UCSD-AML1 (cell line): ENCODE measurements at regions not wholly inside any gene's neighbourhood (a gene's known extent, or its start where the extent isn't known, plus 50 kb on each side); places are given as distances from the start of the nearest gene placed in this dataset.
"Not testable (repeated sequence)": the region's sequence is repeated elsewhere in the genome, so short reads cannot be mapped to it uniquely, and the experiment has no call there.

ENCODE experiments used
- DNase-seq: peaks from one replicate; lab custom pipeline; 2025; ENCODE audit not compliant: unreplicated experiment; lab: John Stamatoyannopoulos, UW

DNA sequence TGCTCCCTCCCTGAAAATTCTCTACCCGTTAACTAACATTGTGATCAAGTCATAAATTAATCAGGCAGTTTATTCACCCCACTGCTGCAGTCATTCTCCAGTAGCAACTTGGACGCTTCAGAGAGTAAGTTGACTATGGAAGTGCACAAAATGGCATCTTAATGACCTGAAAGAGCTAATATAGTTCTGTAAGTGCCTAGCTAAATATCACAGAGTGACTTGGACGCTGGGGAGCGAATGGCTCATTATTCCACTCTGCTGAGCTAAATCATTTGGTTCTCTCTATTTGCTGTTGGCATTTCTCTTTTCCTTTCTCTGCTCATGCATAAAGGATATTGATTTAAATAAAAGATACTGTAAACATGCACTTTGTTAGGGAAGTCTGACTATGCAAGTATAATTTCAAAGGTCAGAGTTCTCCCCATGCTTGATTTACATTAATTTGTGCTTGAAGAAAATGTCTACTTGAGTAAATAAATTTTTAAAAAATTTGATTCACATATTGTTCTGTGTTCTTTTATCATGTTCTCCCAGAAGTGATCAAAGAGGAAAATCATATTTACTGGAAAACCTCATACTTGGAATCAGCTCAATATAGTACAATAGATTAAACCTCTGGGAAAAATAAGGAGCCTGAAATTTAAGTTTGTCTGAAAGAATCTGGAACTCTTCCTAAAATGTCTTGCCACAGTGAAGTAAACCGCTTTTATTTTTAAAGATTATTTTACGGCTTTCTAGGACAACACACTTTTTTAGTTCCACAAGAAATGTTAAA, 169.5 kb upstream of the HAPLN1 start:
- no peak for DNase-seq

DNA sequence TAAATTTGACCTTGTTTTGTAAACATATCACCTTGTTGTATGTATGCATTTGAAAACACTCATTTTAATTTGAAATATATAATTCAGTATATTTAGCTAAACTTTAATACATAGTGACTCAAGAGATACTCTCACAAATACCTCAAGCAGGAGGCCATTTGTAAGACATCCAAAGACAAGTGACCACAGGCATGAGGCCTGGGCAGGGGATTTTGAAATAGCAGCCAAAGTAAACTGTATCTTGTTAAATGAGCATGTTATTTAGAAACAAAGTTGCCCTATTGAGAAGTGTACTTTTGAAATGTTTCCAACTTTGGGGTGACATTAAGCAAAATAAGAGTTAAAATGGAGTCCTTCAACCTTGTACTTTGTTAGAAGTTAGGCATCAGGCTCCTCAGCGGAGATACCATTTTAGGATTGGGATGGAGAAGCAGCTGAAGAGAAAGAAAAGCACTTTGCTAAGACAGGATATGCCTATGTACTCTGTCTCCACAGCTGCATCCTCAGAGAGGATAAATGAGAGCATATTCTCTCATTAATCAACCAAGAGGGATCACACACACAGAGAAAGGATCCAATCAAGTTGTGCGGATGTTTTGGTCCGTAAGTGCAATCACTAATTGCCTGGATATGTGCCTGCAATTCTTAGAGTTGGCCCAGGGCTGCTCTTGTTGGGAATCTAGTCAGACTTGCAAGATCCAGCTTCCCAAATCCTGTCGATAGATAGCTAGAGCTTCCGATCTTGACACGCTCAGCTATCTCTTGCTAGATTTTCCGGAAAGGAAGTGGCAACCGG, 157.5 kb upstream of the HAPLN1 start:
- no peak for DNase-seq

DNA sequence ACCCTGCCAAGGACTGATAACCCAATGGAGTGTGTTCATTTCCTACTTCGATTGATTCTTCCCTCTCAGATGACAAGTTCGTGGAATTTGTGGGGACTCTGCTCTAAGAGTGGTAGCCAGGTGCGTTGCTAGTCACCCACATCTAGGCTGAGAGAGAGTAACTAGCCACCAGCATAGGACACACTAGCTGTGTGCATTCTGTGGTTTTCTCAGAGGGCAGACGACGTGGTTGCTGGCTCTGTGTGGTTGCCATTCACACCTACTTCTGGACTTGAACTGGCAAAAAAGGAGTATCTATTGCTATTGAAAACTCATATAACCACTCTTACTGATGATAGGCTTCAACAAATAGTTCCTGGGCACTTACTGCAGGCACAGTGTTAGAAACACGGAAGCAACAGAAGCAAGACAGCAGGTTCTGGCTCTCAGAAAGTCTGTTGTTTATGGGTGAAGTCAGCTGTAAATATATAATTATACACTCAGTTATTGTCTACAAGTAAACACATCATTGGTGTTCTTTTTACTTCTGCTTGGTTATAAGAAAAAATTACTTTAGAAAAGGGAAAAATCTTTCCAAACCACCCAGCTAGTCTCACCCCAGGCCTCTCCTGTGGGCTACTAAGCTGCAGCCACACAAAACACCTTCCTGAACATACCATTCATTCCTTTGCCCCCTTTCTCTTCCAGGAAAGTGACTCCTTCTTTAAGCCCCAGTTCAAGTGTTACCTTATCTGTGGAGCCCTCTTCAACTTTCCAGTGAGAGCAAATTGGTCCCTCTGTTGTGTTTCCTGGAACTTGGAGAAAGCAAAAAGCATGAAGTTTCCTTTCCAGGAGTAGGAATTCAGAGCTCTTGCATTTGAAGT, 151.1 kb upstream of the HAPLN1 start:
- DNase-seq = peak; percentile 13

DNA sequence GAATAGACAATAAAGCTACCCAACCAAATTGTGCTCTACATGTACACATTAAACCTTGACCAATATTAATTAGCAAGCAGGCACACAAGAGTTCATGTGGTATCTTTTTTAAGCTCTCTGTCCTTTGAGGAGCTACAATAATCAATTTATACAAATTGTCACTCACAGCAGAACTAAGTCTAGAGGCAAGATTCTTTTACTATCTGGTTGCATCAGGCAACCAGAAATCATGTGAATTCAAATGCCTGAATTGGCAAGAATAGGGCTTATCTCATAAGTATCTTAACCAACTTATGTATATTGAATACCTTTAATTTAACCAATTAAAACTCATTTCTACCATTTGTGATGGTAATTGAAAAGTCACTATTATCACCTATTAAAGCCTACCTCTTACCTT, 145.5 kb upstream of the HAPLN1 start:
- DNase-seq = no peak

DNA sequence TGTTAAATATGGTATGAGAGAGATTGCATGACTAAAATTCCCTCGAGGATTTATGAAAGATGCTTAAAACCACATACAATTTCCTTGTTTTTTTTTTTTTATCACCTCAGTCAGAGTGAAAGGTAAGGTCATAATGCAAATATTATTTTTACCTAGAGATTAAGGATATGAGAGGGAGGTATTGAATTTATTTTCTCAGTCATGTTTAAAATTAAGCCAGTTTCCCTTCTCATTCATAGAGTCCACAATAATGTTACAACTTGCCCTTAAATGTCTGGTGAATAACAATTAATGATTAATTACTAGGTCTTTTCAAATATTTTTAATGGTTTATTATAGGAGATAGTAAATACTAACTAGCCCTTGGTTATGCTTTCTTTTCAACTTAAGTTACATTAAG, 144.9 kb upstream of the HAPLN1 start:
- no peak for DNase-seq

DNA sequence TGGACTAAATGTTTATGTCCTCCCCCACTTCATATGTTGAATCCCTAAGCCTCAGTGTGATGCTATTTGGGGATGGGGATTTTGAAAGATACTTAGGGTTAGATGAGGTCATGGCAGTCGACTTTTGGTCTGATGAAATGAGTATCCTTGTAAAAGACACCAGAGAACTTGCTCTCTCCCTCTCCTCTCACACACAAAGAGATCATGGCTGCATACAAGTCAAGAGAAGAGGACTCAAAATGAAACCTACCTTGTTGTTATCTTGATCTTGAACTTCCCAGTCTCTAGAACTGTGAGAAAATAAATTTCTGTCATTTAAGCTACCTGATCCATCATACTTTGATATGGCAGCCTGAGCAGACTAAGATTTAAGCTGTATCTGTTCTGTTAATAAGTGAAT, 144.0 kb upstream of the HAPLN1 start:
- no peak for DNase-seq

DNA sequence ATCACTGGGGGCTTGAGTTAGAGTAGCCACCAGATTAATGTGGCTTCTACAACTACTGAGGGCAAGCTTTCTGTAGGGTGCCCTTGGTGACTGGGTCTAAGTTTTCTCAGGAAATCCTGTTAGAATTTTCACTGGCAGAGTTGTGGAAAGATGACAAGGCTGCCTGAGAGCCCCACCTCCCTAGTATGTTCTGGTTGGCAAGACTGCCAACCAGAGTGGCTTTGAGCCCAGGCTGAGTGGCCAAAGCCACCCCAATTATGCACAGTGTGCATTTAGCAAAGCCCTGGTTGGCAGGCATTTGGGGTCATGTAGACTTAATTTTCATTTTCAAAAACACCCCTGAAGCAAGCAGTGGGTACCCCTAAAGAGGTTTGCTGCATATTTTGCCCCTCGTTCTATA, 136.7 kb upstream of the HAPLN1 start:
- DNase-seq = no peak

DNA sequence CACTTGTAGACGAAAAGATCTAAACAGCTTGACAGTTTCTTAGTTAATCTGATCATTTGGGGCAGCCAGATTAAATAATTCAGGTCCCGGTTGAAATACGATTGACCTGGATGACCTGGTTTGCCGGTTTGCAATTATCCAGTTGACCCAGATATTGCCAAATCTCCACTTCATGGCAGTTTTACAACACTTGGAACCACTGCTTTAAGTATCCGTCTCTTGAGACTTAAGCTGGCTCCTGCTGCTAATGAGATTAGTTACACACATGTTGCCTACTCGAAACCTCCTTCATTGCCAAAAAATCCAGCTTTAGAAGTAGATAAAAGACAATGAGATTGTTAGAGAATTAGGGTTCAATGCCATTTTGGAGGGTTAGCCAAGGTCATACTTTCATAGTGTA, 136.2 kb upstream of the HAPLN1 start:
- no peak for DNase-seq

DNA sequence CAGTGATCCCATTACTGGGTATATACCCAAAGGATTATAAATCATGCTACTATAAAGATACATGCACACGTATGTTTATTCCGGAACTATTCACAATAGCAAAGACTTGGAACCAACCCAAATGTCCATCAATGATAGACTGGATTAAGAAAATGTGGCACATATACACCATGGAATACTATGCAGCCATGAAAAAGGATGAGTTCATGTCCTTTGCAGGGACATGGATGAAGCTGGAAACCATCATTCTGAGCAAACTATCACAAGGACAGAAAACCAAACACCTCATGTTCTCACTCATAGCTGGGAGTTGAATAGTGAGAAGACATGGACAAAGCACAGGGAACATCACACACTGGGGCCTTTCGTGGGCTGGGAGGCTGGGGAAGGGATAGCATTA, 129.8 kb upstream of the HAPLN1 start:
- DNase-seq = not testable (repeated sequence)

DNA sequence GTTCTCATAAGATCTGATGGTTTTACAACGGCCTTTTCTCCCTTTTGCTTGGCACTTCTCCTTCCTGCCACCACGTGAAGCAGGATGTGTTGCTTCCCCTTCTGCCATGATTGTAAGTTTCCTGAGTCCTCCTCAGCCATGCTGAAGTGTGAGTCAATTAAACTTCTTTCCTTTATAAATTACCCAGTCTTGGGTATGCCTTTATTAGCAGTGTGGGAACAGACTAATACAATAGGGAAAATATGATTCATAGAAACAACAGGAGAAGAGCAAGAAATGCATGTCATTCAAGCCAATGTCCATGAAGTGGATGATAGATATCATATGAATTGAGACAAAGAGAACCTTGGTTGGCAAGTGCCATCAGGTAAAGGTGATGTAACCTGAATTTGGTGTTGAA, 128.3 kb upstream of the HAPLN1 start:
- DNase-seq = peak; percentile 19

DNA sequence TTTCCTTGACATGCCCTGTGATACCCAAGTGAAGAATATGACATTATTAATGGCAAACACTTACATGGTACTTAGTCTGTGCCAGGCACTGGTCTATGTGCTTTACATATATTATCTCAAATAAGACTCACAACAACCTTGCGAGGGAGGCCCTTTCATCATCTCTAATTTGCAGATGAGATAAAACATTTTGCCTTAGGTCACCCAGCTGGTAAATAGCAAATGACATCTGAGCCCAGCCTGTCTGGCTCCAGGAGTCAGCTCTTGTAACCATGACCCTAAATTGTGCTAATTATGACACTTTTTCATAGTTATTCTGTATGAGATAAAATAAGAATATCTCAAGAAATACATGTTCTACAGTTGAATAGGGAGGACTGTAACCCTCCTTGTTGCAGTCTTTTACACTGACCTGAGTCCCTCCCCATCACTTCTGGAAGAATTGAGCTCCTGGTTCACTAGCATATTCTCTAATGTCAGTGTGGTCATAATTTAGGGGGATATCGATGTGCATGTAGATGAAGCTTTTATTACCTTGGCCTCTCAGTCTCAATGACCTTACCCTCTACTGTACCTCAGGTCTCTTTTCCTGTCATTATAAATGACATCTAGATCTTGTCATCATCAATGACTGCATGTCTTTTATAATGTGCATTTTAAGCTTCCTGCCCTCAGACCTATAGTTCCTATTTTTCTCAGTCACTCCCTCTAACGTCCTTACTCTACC, 126.1 kb upstream of the HAPLN1 start:
- DNase-seq = no peak

DNA sequence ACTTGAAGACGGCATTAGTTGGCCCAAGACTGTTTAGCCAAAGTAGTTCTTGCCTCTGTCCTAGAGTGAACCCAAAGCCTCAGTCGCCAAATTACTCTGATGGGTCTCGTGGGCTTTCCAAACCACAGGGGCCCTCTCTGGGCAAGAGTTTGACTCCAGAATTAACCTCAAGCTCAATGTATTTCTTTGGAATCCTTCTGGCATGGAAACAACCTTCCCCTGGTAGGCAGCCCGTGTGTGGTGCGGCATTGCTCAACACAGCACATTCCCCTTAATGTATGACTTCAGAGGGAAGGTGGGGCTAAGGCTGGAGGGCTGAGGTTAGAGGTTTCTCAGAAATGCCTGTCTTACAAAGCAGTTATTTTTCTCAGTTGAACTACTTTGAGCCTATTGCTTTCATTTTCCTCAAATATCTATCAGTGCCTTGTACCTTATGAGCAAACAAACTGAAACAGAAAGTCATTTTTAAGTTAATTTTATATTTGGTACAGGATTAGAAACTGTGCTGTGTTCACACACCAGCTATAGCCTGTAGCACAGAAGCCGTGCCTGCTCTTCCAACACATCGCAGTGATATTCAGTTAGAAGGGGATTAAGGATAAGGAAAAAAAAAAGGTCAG, 123.9 kb upstream of the HAPLN1 start:
- DNase-seq = peak; percentile 19

DNA sequence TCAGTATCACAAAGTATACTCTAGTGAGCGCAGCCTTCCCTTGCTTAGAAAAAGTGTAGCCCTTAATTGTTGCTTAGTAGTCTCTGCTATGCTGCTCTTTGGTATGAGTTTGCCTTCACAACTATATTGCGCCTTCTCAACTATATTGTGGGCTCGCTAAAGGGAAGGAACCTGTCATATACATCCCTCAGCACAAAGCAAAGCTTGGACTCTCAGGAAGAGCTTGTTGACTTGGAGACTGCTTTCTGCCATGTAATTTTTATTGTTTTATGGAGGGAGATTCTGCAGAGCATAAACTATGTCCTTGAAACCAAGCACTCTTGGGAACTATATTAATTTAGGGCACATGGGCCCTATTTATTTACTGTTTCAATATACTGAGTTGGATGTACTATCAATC, 119.1 kb upstream of the HAPLN1 start:
- DNase-seq = no peak

DNA sequence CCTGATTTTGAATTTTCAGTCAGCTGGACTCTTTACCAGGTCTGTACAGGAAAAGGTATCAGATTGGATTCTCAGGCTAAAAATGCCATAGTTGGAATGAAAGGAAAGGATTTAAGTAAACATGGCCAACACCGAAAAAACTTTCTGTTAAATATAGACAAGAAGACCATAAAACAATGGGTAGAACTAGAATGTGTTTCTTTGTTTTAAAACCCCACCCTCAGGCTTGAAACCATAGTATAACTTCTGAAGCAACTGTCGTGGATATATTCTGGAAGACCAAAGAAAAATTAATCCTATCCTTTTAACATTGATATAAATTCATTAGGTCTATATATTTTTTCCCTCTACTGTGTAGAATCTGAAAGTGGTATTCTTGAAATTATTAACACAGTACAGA, 118.6 kb upstream of the HAPLN1 start:
- DNase-seq = no peak

DNA sequence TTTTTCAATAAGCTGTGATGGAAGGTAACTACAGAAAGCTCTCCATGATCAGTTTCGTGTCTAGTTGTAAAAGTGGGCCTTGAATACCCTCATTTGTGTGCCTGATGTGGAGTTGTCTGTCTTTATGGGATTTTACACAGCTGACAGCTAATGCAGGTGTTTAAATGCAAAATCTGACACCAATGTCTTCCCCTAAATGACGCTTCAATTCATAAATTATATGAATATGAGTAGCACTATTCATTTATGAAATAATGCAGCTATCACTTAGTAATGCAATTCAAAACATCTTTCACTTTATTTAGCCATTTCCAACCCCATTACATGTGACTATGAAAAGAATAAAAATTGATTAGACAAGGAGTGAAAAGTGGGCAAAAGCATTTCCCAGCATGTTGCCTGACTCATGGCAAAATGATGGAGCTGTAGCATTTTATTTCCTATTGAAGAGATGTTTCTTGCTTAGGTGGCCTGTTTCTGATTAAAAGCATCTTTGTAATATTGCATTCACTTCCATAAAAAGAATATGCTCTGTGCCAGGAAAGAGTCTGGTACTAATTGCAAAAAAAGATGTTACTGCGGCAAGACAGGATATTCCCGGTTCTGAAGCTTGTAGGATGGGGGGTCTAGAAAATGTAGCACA, 116.7 kb upstream of the HAPLN1 start:
- DNase-seq = no peak

DNA sequence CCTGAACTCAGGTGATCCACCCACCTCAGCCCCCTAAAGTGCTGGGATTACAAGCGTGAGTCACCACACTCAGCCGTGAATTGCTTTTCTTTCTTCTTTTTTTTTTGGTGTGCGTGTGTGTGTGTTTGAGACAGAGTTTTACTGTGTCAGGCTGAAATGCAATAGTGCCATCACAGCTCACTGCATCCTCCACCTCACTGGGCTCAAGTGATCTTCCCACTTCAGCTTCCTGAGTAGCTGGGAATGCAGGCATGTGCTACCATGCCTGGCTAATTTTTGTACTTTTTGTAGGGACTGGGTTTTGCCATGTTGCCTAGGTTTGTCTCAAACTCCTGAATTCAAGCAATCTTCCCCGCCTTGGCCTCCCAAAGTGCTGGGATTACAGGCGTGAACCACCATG, 113.7 kb upstream of the HAPLN1 start:
- no peak for DNase-seq

DNA sequence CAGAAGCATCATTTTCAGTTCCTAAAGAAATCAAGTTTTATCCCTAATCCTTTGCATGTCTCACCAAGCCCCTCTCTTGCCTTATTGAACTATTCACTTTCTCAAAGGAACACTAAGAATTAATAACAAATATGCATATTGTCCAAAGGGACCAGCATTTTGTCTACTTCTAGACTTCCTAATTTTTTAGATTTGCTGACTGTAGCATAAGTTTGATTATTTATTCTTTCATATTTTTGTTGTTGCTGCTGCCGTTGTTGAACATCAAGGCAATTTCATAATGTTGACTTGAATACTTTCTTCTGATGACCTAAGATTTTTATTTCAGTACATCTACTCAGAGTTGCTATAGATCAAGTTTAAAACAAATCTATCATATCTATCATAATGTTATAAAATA, 111.2 kb upstream of the HAPLN1 start:
- no peak for DNase-seq

DNA sequence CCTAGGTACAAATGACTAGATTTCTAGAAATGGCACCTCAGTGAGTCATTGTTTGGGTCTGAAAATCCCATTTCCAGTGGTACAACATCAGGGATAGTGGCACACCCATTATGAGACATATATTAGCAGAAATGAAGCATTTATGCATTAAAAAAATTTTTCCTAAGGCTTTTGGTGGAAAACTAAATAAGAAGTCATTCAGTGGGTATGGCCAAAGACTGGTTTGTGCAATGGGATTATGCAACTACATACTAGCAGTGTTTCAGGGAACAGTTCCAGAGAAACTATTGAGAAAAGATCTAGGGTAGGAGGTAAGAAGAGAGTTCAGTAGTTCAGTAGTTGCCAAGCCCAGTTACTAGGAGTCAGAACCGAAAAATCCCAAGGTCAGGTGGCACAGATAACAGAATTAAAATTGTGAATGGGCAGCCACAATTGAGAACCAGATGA, 106.5 kb upstream of the HAPLN1 start:
- no peak for DNase-seq

DNA sequence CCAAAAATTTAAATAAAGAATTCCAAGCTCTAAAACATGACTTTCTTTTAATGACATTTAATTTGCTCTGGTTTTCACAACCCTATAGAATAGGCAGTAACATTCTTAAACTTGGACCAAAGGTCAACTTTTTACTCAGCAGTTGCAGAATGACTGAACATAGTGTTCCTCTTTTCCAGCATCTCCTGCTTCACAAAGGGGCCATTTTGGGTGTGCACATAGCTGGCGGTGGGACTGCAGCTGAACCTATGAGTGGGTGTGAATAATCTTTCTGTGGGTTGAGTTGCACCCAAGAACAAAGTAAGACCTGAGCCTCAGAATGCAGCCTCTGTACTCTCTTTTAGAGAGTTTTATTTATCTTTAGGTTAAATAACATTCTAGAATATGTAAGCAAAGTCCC, 96.9 kb upstream of the HAPLN1 start:
- DNase-seq = no peak

DNA sequence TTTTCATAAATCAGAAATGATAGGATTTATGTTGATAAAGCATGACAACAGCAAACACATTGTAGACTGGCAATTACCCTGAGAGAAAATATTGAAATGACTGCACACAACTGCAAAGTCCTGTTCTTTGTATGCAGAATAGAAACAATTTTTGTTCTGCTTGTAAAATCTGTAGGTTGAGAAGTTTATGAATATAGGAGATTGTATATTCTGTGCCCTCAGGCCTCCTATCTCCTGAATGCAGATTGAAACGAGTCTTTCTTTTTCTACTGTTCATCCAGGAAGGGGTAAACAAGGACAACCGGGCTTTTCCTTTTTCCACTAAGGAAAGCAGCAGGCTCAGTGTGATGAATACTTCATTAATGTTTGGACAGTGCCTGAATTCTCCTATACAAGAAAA, 95.0 kb upstream of the HAPLN1 start:
- no peak for DNase-seq
